ENCODE measurements at regions not wholly inside any gene's neighbourhood (a gene's known extent, or its start where the extent isn't known, plus 50 kb on each side); places are given as distances from the start of the nearest gene placed in this dataset.

DNA sequence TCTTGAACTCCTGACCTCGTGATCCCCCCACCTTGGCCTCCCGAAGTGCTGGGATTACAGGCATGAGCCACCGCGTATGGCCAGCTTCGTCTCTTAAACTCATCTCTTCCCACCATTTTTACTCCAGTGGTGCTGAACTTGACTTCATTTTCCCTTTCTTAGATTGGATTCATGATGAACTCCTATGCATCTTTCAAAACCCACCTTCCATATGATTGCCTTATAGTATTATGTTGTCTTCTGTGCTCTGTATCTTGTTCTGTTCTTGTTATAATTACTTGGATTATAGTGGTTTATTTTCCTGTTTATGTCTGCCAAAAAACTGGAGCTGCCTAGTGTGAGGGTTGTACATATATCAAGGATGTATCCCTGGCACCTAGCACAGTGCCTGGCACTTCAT lies 110.8 kb upstream of the GADD45A start:
- no peak for DNase-seq
- in situ Hi-C loops (cut with MboI; ENCODE audit: low pct_unique_long_range_greater_than_20kb, low sequenced_read_pairs) = loop anchor here (25.0 kb wide), 2 partner anchors 538 to 763 kb away; no protein-coding TSS in a partner anchor

GRCh38 chr1:67575861-67576260 lies 109.1 kb upstream of the GADD45A start:
- DNase-seq = no peak
- in situ Hi-C loops (cut with MboI; ENCODE audit: low pct_unique_long_range_greater_than_20kb, low sequenced_read_pairs) = no loop called here

- in situ Hi-C loops (cut with MboI; ENCODE audit: low pct_unique_long_range_greater_than_20kb, low sequenced_read_pairs) = no loop called here
- DNase-seq = no peak
Measured at GRCh38 chr1:67576474-67576873, 108.5 kb upstream of the GADD45A start.

DNA sequence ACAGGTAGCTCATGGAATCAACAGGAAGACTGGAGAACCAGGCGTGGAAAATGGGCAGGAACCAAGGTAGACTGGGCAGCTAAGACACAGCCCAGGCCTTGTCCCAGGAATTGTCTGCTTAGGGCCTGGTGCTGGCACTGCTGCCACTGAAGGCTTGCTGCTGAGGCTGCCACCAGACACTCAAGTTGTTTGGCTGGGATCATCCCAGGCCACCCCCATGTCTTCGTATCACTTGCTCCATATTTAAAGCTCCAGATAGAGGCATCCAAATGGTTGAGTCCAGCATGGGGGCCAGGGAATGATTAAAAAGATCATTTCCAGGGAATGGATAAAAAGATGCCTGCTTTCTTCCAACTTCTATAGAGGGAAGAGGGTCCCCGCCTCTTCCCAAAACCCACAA lies 107.4 kb upstream of the GADD45A start:
- in situ Hi-C loops (cut with MboI; ENCODE audit: low pct_unique_long_range_greater_than_20kb, low sequenced_read_pairs) = no loop called here
- no peak for DNase-seq

GRCh38 chr1:67578397-67579020 lies 106.5 kb upstream of the GADD45A start:
- in situ Hi-C loops (cut with MboI; ENCODE audit: low pct_unique_long_range_greater_than_20kb, low sequenced_read_pairs) = no loop called here
- DNase-seq = no peak

- DNase-seq = no peak
- in situ Hi-C loops (cut with MboI; ENCODE audit: low pct_unique_long_range_greater_than_20kb, low sequenced_read_pairs) = no loop called here
Measured at GRCh38 chr1:67579623-67580394, 105.2 kb upstream of the GADD45A start.

- DNase-seq = no peak
- in situ Hi-C loops (cut with MboI; ENCODE audit: low pct_unique_long_range_greater_than_20kb, low sequenced_read_pairs) = no loop called here
Measured at GRCh38 chr1:67580691-67581403, 104.2 kb upstream of the GADD45A start.

GRCh38 chr1:67582625-67583461 lies 102.2 kb upstream of the GADD45A start:
- DNase-seq = no peak
- in situ Hi-C loops (cut with MboI; ENCODE audit: low pct_unique_long_range_greater_than_20kb, low sequenced_read_pairs) = no loop called here

DNA sequence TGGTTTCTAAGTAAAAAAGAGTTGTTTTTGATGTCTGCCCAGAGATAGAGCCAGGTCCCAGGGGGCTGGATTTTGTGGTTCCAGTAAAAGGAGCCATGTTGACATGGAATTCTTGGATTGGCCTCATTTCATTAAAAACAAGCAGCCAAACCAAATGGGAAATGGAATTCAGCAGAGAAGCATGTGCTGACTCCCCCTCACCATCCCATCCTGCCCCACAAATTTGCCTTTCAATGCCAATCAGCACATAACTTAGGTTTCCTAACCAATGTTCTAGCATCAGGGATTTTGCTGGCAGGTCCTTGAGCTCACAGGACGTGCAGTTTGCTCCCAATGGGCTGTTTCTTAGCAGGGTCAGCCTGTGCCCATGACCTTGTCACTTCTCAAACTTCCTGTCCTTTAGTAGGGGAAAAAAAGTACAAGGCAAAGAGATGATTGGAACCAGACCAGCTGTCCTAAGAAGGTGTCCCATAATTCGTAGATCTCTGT lies 101.5 kb upstream of the GADD45A start:
- no peak for DNase-seq
- in situ Hi-C loops (cut with MboI; ENCODE audit: low pct_unique_long_range_greater_than_20kb, low sequenced_read_pairs) = no loop called here

- no peak for DNase-seq
- in situ Hi-C loops (cut with MboI; ENCODE audit: low pct_unique_long_range_greater_than_20kb, low sequenced_read_pairs) = no loop called here
Measured at GRCh38 chr1:67584938-67585337, 100.1 kb upstream of the GADD45A start.

DNA sequence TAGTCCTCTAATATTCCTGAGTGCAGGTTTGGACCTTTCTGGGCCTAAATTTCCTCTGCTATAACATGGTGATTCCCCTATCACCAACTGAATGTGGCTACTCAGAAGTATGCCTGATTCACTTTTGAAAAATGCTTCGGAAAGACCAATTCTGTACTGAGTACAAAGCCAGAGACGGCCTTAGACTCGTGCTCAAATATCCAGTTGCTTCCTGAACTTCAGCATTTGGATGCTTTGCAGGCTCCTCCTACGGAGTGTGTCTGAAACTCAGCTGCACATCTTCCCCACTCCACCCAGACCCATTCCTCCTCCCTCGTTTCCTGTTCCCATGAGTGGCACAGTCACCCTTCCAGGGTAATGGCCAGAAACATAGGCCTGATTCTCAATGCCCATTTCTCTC lies 98.4 kb upstream of the GADD45A start:
- in situ Hi-C loops (cut with MboI; ENCODE audit: low pct_unique_long_range_greater_than_20kb, low sequenced_read_pairs) = no loop called here
- DNase-seq = no peak

- peak; percentile 15 for DNase-seq
- in situ Hi-C loops (cut with MboI; ENCODE audit: low pct_unique_long_range_greater_than_20kb, low sequenced_read_pairs) = no loop called here
Measured at GRCh38 chr1:67588178-67588855, 96.7 kb upstream of the GADD45A start.

- in situ Hi-C loops (cut with MboI; ENCODE audit: low pct_unique_long_range_greater_than_20kb, low sequenced_read_pairs) = no loop called here
- no peak for DNase-seq
Measured at GRCh38 chr1:67589519-67590233, 95.3 kb upstream of the GADD45A start.

DNA sequence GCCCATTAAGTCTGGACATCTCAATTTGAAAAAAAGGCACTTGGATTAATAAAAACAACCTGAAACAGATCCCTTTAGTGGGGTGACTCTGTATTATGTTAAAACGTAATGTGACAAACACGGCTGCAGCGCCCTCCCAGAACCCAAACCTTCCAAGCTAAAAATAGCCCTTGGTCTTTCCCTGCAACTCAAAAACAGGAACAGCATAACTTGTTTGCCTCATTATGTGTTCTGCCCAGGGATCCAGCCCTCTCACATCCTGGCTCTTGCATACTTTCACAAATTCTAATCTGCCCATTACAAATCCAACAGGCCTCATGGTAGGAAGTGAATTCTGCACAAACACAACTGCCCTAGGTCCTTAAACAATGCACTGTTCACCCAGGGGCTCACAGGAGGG lies 94.7 kb upstream of the GADD45A start:
- in situ Hi-C loops (cut with MboI; ENCODE audit: low pct_unique_long_range_greater_than_20kb, low sequenced_read_pairs) = no loop called here
- DNase-seq = peak; percentile 71

DNA sequence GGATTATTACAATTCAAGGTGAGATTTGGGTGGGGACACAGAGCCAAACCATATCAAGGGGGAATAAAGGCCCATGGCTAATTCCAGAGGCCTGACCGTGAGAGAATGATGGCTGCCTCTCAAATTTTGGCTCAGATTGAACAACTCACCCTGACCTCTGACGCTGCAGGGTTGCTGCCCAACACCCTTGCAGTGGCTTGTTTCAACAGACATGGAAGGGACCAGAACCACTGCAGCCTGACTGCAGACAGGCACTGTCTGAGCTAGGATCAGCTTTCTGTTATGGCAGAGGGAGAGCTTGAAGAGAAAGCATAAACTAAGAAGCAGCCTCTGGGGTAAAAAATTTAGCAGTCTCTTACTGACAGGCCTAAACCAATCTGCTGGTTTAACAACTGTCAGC lies 90.2 kb upstream of the GADD45A start:
- in situ Hi-C loops (cut with MboI; ENCODE audit: low pct_unique_long_range_greater_than_20kb, low sequenced_read_pairs) = no loop called here
- no peak for DNase-seq

DNA sequence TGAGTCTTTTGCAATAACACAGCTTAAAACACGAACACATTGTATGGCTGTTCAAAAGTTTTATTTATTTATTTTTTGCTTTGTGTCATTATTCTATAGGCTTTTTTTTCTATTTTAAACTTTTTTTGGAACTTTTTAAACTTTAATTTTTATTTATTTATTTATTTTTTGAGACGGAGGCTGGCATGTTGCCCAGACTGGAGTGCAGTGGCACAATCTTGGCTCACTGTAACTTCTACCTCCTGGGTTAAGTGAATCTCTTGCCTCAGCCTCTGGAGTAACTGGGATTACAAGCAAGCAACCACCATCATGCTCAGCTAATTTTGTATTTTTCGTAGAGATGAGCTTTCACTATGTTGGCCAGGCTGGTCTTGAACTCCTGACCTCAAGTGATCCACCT lies 88.3 kb upstream of the GADD45A start:
- DNase-seq = no peak
- in situ Hi-C loops (cut with MboI; ENCODE audit: low pct_unique_long_range_greater_than_20kb, low sequenced_read_pairs) = no loop called here

GRCh38 chr1:67597336-67597735 lies 87.7 kb upstream of the GADD45A start:
- in situ Hi-C loops (cut with MboI; ENCODE audit: low pct_unique_long_range_greater_than_20kb, low sequenced_read_pairs) = no loop called here
- no peak for DNase-seq

DNA sequence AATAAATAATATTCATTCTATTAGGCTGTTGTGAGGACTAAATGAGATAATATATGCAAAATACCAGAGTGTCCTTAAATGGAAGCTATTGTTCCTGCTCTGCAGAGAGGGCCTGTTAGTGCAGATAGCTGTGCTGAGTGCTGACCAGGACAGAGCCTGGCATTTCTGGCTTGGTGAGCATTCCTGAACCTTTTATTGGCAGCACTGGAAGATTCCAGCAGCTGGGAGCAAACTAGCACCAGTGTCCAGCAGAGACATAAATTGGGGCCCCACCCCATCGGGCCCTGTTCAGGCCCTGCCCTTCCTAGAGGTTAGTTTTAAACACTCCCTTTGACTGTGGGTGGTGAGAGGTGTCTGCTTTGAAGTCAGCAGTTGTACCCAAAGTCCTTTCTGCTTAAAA lies 85.9 kb upstream of the GADD45A start:
- in situ Hi-C loops (cut with MboI; ENCODE audit: low pct_unique_long_range_greater_than_20kb, low sequenced_read_pairs) = no loop called here
- no peak for DNase-seq
